SJSA1 (cell line): ENCODE measurements at regions not wholly inside any gene's neighbourhood (a gene's known extent, or its start where the extent isn't known, plus 50 kb on each side); places are given as distances from the start of the nearest gene placed in this dataset.

Experiments used
- DNase-seq, 2 experiments: peaks; one replicate each; pipeline ENCODE4 v3.0.0-alpha.2; 2015 to 2020; ENCODE audit warnings: low spot score in 2 of 2, low read depth in 1 of 2
- H3K27ac ChIP-seq: fragments of 250-450 bp; sonication (Bioruptor Pico); 2 replicates; pipeline ENCODE4 v1.5.1; 2020; ENCODE audit warnings: mild to moderate bottlenecking, moderate library complexity
- H3K27me3 ChIP-seq: fragments of 250-450 bp; sonication (Bioruptor Pico); replicated peaks from 2 replicates; pipeline ENCODE4 v1.5.1; 2020; ENCODE audit warnings: mild to moderate bottlenecking, moderate library complexity
- H3K36me3 ChIP-seq: fragments of 250-450 bp; sonication (Bioruptor Pico); 2 replicates; pipeline ENCODE4 v1.5.1; 2020; ENCODE audit warnings: mild to moderate bottlenecking
- H3K4me1 ChIP-seq: fragments of 250-450 bp; sonication (Bioruptor Pico); replicated peaks from 2 replicates; pipeline ENCODE4 v1.6.1; 2021; ENCODE audit warnings: mild to moderate bottlenecking
- H3K4me3 ChIP-seq: fragments of 250-450 bp; sonication (Bioruptor Pico); 2 replicates; pipeline ENCODE4 v1.5.1; 2020; ENCODE audit warnings: mild to moderate bottlenecking
- H3K9me3 ChIP-seq: fragments of 250-450 bp; sonication (Bioruptor Pico); replicated peaks from 2 replicates; pipeline ENCODE4 v1.5.1; 2020; ENCODE audit warnings: mild to moderate bottlenecking

DNA sequence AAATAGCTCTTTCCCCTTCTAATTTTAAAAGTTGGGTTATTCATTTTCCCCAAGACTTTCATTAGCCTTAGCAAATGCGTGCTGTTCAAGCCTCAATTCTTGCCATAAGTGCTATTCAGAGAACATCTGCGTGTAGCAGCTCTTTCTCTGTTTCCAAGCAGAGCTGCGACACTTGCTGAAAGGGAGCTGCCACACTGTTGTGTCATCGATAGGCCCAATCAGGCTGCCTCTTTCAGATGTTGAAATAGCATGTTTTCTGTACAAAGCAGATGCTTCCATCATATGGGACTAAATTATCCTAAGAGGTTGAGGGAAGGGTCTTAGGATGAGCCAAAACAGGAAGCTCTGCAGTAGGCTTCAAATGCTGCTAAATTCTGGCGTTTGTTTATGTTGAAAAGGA is 220.9 kb upstream of the CDC14C start:
- Histone ChIP-seq H3K27ac (no peak overlapping the region), H3K4me3 (no peak overlapping the region), H3K27me3 (no peaks in the 10 kb centered on the region), H3K4me1 (no peaks in the 10 kb centered on the region), H3K36me3 (no peaks in the 10 kb centered on the region), H3K9me3 (no peaks in the 10 kb centered on the region)
- DNase-seq = no peak

DNA sequence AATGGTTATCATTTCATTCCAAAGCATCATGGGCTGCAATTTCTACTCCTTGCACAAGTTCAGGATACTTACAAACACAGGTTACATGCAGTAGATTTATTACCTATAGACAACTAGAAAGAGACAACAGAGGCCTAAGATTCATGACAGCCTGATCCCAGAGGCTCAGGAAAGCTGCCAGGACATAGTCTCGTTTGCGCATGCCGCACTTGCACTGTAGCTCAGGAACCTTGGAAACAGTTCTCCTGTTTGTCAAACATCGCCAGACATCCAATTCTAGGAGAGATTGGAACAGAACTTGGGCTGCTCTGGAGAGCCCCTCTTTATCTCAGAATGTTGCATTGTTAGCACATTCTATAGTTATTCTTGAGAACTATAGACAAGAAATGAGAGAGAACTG is 216.2 kb upstream of the CDC14C start:
- Histone ChIP-seq H3K4me1 (no peaks in the 10 kb centered on the region), H3K27me3 (peaks cover 5% of the 10 kb centered on the region; the same call in 1 of the 2 replicates), H3K27ac (no peak overlapping the region), H3K36me3 (no peaks in the 10 kb centered on the region), H3K9me3 (no peaks in the 10 kb centered on the region), H3K4me3 (no peak overlapping the region)
- DNase-seq = no peak

DNA sequence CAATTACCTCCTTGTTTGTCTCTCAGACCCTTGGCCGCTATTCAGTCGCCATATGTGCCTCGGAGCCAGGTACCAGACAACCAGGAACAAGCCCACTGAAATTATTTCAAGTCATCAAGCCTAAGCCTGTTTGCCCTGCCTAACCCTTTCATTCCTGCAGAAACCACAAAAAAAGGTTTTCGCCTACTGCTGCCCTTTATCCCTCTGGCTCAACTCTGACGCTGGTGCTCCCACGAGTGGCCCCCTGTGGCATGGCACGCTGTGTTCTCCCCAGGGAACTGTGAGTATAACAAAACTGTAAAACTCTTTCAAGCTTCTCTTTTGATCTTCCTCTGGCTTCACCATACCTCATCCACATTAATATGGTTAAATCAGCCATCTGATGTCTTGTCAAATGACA is 215.7 kb upstream of the CDC14C start:
- DNase-seq = no peak
- H3K9me3 ChIP-seq = no peaks in the 10 kb centered on the region
- no peaks in the 10 kb centered on the region for H3K4me1 ChIP-seq
- H3K27me3 ChIP-seq = peaks cover 5% of the 10 kb centered on the region; the same call in 1 of the 2 replicates
- H3K27ac ChIP-seq = no peak overlapping the region
- no peak overlapping the region for H3K4me3 ChIP-seq
- H3K36me3 ChIP-seq = no peaks in the 10 kb centered on the region

DNA sequence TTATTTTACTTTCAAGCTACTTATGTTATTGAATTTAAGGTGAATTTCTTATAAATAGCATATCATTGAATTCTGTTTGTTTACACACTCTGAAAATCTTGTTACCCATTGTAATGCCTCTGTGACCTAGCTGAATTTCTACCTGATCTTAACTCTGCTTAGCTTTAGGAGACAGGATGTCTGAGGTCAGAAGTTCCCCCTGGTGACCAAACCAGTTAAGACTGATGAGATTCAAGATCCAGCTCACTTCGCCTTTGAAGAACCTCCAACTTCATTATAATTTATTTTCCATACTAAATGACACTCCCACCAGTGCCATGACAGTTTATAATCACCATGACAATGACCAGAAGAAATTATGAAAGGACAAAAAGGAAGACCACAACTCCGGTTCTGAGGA is 213.4 kb upstream of the CDC14C start:
- Histone ChIP-seq H3K4me3 (no peak overlapping the region), H3K27ac (no peak overlapping the region), H3K36me3 (no peaks in the 10 kb centered on the region), H3K9me3 (no peaks in the 10 kb centered on the region), H3K27me3 (peaks cover 5% of the 10 kb centered on the region), H3K4me1 (no peaks in the 10 kb centered on the region)
- no peak for DNase-seq

DNA sequence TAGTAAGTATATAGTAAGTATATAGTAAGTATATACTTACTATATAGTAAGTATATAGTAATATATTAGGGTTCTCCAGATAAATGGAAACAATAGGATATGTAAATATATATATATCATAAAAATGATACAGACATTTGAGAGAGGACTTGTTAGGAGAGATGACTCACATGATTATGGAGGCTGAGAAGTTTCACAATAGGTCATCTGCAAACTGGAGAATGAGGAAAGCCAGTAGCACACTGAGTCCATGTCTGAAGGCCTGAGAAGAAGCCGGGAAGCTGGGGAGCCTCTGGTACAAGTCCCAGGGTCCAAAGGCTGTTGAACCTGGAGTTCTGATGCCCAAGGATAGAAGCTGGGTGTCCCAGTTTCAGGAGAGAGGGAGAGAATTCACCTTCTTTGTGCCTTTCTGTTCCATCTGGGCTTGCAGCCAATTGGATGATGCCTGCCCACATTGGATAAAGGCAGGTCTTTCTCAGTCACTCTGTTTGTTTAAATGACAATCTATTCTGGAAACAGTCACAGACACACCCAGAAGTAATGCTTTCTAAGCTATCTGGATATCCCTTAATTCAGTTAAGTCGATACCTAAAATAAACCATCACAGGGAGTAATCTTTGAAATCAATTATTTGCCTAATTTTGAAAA is 205.5 kb upstream of the CDC14C start:
- Histone ChIP-seq H3K36me3 (no peaks in the 10 kb centered on the region), H3K27ac (no peak overlapping the region), H3K4me1 (no peaks in the 10 kb centered on the region), H3K27me3 (no peaks in the 10 kb centered on the region; the same call in 1 of the 2 replicates), H3K4me3 (no peak overlapping the region), H3K9me3 (no peaks in the 10 kb centered on the region)
- DNase-seq = no peak

DNA sequence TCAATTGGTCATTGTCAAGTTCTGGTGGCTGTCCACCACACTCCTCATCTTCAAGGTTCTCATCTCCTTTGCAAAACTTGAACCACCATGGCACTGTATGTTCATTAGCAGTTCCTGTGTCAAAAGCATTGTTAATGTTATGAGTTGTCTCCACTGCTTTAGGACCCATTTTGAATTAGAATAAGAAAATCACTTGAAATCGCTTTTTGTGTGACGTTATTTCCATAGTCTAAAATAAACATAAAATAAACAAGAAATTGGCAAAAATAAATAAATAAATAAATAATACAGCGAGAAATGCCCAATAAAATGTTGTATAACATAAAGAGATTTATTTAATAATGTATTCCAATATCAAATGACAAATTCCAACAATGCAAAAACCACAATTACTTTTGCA is 195.5 kb upstream of the CDC14C start:
- no peak for DNase-seq
- no peaks in the 10 kb centered on the region for H3K36me3 ChIP-seq
- no peak overlapping the region for H3K4me3 ChIP-seq
- H3K9me3 ChIP-seq = no peaks in the 10 kb centered on the region
- H3K27ac ChIP-seq = no peak overlapping the region
- H3K27me3 ChIP-seq = no peaks in the 10 kb centered on the region
- no peaks in the 10 kb centered on the region for H3K4me1 ChIP-seq

DNA sequence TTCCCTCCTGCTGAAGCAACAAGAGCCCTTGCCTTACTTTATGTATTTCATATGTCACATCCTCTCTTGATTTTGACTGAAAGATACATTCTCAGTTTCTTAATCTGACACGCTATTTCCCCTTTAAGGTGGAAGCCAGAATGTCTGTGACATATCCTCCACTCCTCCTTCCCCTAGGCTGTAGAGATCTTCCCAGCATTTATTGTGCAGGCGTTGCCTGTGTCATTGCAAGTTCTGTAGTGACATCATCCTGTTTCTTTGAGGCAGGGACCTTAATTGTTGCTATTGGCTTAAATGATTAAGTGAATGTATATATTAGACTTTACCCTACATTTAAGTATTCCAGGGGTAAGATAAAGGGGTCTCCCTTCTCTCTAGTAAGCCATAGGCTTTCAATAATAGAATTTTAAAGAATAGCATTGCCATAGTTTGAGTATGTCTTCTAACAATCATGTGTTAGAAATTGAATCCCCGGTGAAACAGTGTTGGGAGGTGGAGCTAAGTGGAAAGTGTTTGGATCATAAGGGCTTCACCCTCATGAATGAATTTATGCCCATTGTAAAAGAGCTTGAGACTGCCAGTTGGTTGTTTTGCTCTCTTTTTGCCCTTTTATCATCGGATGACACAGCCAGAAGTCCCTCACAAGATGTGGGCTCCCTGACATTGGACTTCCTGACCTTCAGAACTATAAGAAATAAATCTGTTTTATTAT is 189.5 kb upstream of the CDC14C start:
- Histone ChIP-seq H3K27ac (no peak overlapping the region), H3K27me3 (no peaks in the 10 kb centered on the region), H3K36me3 (no peaks in the 10 kb centered on the region), H3K9me3 (no peaks in the 10 kb centered on the region), H3K4me1 (no peaks in the 10 kb centered on the region), H3K4me3 (no peak overlapping the region)
- no peak for DNase-seq

DNA sequence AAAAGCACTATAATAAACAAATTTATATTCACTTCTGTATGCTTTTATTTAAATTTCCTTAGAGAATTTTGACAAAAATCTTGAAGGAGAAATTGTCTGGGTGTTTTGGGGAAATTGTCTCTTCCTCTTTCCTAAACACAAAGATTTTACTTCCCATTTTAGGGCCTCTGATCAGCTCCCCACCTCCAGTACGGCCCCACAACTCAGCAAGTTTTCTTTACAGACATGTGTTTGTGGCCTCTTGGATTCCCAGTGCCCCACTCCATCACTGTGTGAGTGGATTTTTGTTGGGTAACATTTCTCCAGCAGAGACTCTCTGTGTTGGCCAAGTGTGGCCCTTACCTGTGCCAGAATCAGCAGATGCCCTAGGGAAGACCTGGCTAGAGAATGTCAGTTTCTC is 182.8 kb upstream of the CDC14C start:
- Histone ChIP-seq H3K27me3 (no peaks in the 10 kb centered on the region), H3K36me3 (no peaks in the 10 kb centered on the region), H3K9me3 (no peaks in the 10 kb centered on the region), H3K4me1 (no peaks in the 10 kb centered on the region), H3K27ac (no peak overlapping the region), H3K4me3 (no peak overlapping the region)
- DNase-seq = no peak

DNA sequence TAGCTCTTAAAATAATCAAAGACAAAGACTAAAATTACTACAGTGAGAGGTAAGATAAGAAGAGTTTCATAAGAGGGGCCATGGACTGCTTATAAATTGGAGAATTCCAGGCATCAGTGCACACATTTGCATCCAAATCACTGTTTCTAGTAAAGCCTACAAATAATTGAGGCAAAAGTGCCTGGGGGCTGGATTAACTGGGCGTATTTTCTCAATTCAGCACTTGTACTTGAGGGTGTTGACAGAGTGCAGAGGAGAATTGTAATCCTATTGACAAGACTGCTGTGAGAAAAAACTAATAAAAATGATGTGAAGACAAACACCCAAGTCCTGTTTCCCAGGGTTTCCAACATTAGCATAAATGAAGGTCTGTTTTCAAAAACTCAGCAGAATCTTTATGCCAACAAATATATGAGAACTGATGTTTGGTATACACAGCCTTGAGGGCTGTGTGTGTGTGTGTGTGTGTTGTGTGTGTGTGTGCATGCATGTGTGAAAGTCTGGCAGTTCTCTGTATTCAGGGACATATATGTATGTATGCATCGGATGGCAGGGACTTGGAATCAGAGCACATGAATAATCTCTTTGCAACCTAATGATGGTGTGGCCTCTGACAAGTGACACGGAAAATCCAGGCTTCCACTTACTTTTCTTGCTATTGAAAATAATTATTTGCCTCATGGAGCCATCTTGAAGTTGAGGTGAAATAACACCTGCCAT is 182.1 kb upstream of the CDC14C start:
- H3K9me3 ChIP-seq = no peaks in the 10 kb centered on the region
- no peaks in the 10 kb centered on the region for H3K27me3 ChIP-seq
- no peaks in the 10 kb centered on the region for H3K4me1 ChIP-seq
- H3K27ac ChIP-seq = no peak overlapping the region
- H3K36me3 ChIP-seq = no peaks in the 10 kb centered on the region
- H3K4me3 ChIP-seq = no peak overlapping the region
- no peak for DNase-seq

DNA sequence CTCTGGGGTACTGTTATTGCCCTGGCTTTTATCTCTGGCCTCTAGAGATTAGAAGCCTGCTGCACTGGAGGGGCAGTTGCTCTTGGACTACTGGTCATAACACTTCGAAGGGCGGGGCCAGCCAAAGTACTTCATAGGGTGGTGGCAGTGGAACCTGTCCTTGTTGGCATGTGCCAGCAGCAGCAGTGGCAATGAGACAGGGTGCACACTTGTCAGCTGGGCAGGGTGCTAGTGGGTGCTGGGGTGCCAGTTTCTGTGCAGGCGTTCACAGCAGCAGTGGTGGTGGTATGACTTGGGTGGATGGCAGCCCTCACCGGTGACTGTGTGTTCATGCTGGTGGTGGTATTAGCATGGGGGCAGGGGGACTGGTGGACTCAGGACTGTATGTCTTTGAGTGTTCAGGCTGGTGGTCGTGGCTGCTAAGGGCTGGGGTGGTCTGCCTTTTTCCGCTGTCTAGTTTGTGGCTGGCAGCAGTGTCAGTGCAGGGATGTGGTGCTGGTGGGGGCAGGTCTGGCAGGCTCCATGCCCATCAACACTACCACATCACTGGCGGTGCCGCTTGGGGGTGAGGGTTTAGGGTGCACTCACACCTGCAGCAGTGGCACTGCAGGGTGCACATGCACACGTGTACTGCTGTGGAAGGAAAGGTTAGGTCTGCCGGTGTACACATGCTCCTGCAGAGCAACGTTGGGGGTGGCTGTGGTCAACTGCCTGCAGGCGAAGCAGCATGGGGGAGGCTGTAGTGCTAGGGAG is 176.1 kb upstream of the CDC14C start:
- Histone ChIP-seq H3K4me3 (no peak overlapping the region), H3K27me3 (no peaks in the 10 kb centered on the region), H3K27ac (no peak overlapping the region), H3K36me3 (no peaks in the 10 kb centered on the region), H3K9me3 (no peaks in the 10 kb centered on the region), H3K4me1 (no peaks in the 10 kb centered on the region)
- no peak for DNase-seq

DNA sequence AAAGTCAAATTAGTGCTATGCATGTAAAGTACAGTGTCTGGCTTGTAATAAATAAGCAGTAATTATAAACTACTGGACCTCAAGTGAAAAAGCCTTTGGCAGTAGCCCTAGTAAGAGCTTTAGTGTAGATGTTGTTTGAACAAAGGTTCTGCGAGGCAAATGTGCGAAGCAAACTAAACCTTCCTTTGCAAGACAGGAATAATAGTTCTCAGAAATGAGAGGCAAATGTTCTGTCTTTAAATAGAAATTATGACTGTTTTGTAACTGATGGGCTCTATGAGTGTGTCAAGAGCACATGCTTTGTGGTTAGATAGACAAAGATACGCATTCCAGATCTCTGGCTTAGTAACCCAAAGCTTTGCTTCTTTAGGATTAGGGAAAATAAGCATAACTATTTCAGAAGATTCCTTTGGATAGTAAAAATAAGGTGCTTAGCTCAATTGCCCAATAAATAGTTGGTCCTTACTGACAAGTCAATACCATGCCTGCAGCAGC is 169.2 kb upstream of the CDC14C start:
- Histone ChIP-seq H3K9me3 (no peaks in the 10 kb centered on the region), H3K27ac (no peak overlapping the region), H3K36me3 (no peaks in the 10 kb centered on the region), H3K4me1 (no peaks in the 10 kb centered on the region), H3K4me3 (no peak overlapping the region), H3K27me3 (no peaks in the 10 kb centered on the region)
- no peak for DNase-seq

DNA sequence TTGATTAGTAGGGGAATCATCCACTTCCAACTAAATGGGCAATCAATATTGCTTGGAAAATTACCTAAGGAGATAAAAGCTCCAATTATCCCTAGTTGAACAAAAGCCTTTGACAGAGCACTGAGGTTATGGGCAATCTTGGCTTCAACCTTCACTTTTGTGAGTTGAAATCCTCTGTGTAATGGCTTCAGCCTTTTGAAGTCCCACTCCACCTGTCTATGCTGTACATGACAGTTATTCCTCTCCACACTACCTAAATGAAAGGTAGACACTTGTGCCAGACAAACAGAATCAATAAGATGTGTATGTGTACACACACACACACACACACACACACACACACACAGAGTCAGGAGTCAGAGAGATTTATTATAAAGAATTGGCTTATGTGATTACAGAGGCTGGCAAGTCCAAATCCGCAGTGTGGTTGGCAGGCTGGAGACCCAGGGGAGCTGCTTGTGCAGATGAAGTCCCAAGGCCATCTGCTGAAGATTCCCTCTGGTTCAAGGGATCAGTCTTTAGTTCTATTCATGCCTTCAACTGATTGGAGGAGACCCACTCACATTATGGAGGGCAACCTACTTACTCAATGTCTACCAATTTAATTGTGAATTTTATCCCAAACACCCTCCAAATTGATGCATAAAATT is 164.8 kb upstream of the CDC14C start:
- H3K4me3 ChIP-seq = no peak overlapping the region
- H3K9me3 ChIP-seq = no peaks in the 10 kb centered on the region
- H3K4me1 ChIP-seq = no peaks in the 10 kb centered on the region
- DNase-seq = no peak
- H3K27ac ChIP-seq = no peak overlapping the region
- H3K36me3 ChIP-seq = no peaks in the 10 kb centered on the region
- no peaks in the 10 kb centered on the region for H3K27me3 ChIP-seq

DNA sequence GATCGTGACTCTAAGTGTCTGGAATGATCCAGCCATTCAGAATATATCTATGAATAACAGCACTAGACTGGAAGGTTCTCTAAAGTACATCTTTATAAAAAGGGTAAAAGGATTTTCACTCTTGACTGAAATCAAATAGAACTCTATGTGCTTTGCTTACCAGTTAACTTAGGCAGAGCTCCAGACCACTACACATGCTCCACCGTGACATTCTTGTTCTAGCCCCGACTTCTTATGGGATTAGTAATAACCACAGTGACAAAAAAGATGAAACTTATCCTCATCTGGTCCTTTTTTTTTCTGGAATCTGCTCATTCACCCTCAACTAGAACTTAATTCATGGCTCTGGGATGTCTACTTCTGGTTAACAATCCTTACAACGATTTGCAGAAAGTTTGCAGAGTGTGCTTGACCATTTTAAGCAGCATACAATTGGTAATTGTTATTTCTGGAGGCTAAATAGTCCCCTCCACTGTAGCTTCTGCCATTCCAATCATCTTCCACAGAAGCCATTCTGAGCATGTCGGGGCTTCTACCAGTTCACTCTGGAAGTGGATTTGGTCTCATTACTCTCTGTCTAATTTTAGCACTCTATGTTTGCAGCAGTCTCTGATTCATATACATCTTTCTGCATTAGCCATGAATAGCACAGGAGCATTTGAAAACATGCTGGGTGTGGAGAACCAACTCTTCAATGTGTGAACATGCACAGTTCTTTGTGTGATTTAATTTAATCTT is 163.7 kb upstream of the CDC14C start:
- Histone ChIP-seq H3K4me1 (no peaks in the 10 kb centered on the region), H3K9me3 (no peaks in the 10 kb centered on the region), H3K36me3 (no peaks in the 10 kb centered on the region), H3K4me3 (no peak overlapping the region), H3K27me3 (no peaks in the 10 kb centered on the region), H3K27ac (no peak overlapping the region)
- no peak for DNase-seq
